GM23338 (cell line): ENCODE measurements at regions not wholly inside any gene's neighbourhood (a gene's known extent, or its start where the extent isn't known, plus 50 kb on each side); places are given as distances from the start of the nearest gene placed in this dataset.

ENCODE experiments used
- ATAC-seq: fragments of 200-7000 bp; cut with Tn5 transposase; 3 replicates; pipeline ENCODE4 v1.9.1; 2020
- DNase-seq: peaks from one replicate; pipeline ENCODE4 v3.0.0-alpha.2; 2015; ENCODE audit warnings: low spot score
- H2AFZ ChIP-seq: fragments of 200-600 bp; sonication (generic); 2 replicates; pipeline ENCODE4 v1.8.0; 2016; ENCODE audit warnings: antibody characterized with exemption, mild to moderate bottlenecking, moderate library complexity
- H3F3A ChIP-seq: fragments of 200-600 bp; sonication (generic); replicated peaks from 2 replicates; pipeline ENCODE4 v1.8.0; 2017; ENCODE audit warnings: antibody characterized with exemption, mixed run types, low read depth
- H3K27ac ChIP-seq: fragments of 200-600 bp; sonication (generic); 2 replicates; pipeline ENCODE4 v1.6.1; 2016; ENCODE audit warnings: low read depth
- H3K27me3 ChIP-seq: fragments of 200-600 bp; sonication (generic); 2 replicates; pipeline ENCODE4 v1.8.0; 2016; ENCODE audit warnings: mild to moderate bottlenecking, mixed run types, moderate library complexity; ENCODE audit not compliant: insufficient read depth
- H3K36me3 ChIP-seq: fragments of 200-600 bp; sonication (generic); 2 replicates; pipeline ENCODE4 v1.8.0; 2016; ENCODE audit warnings: mild to moderate bottlenecking; ENCODE audit not compliant: insufficient read depth
- H3K4me1 ChIP-seq: fragments of 200-600 bp; sonication (generic); 2 replicates; pipeline ENCODE4 v1.8.0; 2016; ENCODE audit warnings: mild to moderate bottlenecking, moderate library complexity; ENCODE audit not compliant: insufficient read depth
- H3K4me2 ChIP-seq: fragments of 200-600 bp; sonication (generic); 2 replicates; pipeline ENCODE4 v1.7.1; 2017; ENCODE audit warnings: mixed run types
- H3K4me3 ChIP-seq: fragments of 200-600 bp; sonication (generic); 2 replicates; pipeline ENCODE4 v1.6.1; 2016; ENCODE audit warnings: mixed run types
- H3K79me2 ChIP-seq: fragments of 200-600 bp; sonication (generic); replicated peaks from 2 replicates; pipeline ENCODE4 v1.8.0; 2017; ENCODE audit warnings: mild to moderate bottlenecking; ENCODE audit not compliant: insufficient read depth
- H3K9me2 ChIP-seq: fragments of 200-600 bp; sonication (generic); 2 replicates; pipeline ENCODE4 v1.8.0; 2017; ENCODE audit not compliant: insufficient read depth
- H4K20me1 ChIP-seq: fragments of 200-600 bp; sonication (generic); replicated peaks from 2 replicates; pipeline ENCODE4 v1.8.0; 2017; ENCODE audit warnings: mild to moderate bottlenecking; ENCODE audit not compliant: insufficient read depth
- H3K27ac Mint-ChIP-seq: 2 replicates; pipeline ENCODE4 v1.8.0; 2020; ENCODE audit warnings: inconsistent platforms, mild to moderate bottlenecking, moderate library complexity, mixed read lengths
- H3K27me3 Mint-ChIP-seq: 3 replicates; pipeline ENCODE4 v1.8.0; 2022; ENCODE audit warnings: low read depth, mild to moderate bottlenecking, moderate library complexity, mixed read lengths, inconsistent platforms; ENCODE audit not compliant: insufficient read depth, poor library complexity
- H3K36me3 Mint-ChIP-seq: 3 replicates; pipeline ENCODE4 v1.8.0; 2021; ENCODE audit warnings: low read depth, mild to moderate bottlenecking, inconsistent platforms, moderate library complexity, mixed read lengths
- H3K4me1 Mint-ChIP-seq: 3 replicates; pipeline ENCODE4 v1.8.0; 2020; ENCODE audit warnings: mild to moderate bottlenecking, inconsistent platforms, mixed read lengths
- H3K4me3 Mint-ChIP-seq: 3 replicates; pipeline ENCODE4 v1.8.0; 2021; ENCODE audit warnings: moderate library complexity, mild to moderate bottlenecking, inconsistent platforms, mixed read lengths
- H3K9me3 Mint-ChIP-seq: 3 replicates; pipeline ENCODE4 v1.8.0; 2020; ENCODE audit warnings: moderate library complexity, mild to moderate bottlenecking, inconsistent platforms, mixed read lengths
- EZH2 ChIP-seq: fragments of 200-600 bp; sonication (generic); IDR thresholded peaks from one replicate; pipeline ENCODE4 v1.8.0; 2017; ENCODE audit warnings: antibody characterized with exemption, mild to moderate bottlenecking, low read depth; ENCODE audit not compliant: unreplicated experiment
- NANOG ChIP-seq: IDR thresholded peaks from 2 replicates; pipeline ENCODE4 v1.6.1; 2016; ENCODE audit warnings: antibody characterized with exemption, borderline replicate concordance
- POLR2AphosphoS5 ChIP-seq: IDR thresholded peaks from 2 replicates; pipeline ENCODE4 v1.6.1; 2016; ENCODE audit warnings: antibody characterized with exemption, low read depth
- TF ChIP-seq, protein P1 (sequence below): fragments of 250-450 bp; sonication (Bioruptor Pico); IDR thresholded peaks from 2 replicates; pipeline ENCODE4 v1.5.0; 2020; ENCODE audit warnings: mild to moderate bottlenecking, moderate library complexity

GRCh38 chr6:121645100-121645745 is 209.8 kb downstream of the GJA1 start:
- Mint-ChIP-seq H3K4me1 (no peaks in the 10 kb centered on the region), H3K4me3 (no peak overlapping the region), H3K9me3 (peaks cover 14% of the 10 kb centered on the region), H3K27ac (no peak overlapping the region), H3K27me3 (no peaks in the 10 kb centered on the region), H3K36me3 (peaks cover 25% of the 10 kb centered on the region; the same call in 2 of the 3 replicates)
- ATAC-seq = no peak
- Histone ChIP-seq H4K20me1 (no peaks in the 10 kb centered on the region), H3K36me3 (peaks cover 5% of the 10 kb centered on the region; the same call in 1 of the 2 replicates), H3K4me2 (no peak overlapping the region), H3K79me2 (no peaks in the 10 kb centered on the region), H3K27ac (no peak overlapping the region), H3K27me3 (no peaks in the 10 kb centered on the region), H3K4me1 (no peaks in the 10 kb centered on the region), H3F3A (no peaks in the 10 kb centered on the region), H2AFZ (no peak overlapping the region), H3K9me2 (0 out of 2 replicates have a peak, but pooled peaks cover 2% of the 10 kb centered on the region), H3K4me3 (no peak overlapping the region)
- TF ChIP-seq, protein P1, sequence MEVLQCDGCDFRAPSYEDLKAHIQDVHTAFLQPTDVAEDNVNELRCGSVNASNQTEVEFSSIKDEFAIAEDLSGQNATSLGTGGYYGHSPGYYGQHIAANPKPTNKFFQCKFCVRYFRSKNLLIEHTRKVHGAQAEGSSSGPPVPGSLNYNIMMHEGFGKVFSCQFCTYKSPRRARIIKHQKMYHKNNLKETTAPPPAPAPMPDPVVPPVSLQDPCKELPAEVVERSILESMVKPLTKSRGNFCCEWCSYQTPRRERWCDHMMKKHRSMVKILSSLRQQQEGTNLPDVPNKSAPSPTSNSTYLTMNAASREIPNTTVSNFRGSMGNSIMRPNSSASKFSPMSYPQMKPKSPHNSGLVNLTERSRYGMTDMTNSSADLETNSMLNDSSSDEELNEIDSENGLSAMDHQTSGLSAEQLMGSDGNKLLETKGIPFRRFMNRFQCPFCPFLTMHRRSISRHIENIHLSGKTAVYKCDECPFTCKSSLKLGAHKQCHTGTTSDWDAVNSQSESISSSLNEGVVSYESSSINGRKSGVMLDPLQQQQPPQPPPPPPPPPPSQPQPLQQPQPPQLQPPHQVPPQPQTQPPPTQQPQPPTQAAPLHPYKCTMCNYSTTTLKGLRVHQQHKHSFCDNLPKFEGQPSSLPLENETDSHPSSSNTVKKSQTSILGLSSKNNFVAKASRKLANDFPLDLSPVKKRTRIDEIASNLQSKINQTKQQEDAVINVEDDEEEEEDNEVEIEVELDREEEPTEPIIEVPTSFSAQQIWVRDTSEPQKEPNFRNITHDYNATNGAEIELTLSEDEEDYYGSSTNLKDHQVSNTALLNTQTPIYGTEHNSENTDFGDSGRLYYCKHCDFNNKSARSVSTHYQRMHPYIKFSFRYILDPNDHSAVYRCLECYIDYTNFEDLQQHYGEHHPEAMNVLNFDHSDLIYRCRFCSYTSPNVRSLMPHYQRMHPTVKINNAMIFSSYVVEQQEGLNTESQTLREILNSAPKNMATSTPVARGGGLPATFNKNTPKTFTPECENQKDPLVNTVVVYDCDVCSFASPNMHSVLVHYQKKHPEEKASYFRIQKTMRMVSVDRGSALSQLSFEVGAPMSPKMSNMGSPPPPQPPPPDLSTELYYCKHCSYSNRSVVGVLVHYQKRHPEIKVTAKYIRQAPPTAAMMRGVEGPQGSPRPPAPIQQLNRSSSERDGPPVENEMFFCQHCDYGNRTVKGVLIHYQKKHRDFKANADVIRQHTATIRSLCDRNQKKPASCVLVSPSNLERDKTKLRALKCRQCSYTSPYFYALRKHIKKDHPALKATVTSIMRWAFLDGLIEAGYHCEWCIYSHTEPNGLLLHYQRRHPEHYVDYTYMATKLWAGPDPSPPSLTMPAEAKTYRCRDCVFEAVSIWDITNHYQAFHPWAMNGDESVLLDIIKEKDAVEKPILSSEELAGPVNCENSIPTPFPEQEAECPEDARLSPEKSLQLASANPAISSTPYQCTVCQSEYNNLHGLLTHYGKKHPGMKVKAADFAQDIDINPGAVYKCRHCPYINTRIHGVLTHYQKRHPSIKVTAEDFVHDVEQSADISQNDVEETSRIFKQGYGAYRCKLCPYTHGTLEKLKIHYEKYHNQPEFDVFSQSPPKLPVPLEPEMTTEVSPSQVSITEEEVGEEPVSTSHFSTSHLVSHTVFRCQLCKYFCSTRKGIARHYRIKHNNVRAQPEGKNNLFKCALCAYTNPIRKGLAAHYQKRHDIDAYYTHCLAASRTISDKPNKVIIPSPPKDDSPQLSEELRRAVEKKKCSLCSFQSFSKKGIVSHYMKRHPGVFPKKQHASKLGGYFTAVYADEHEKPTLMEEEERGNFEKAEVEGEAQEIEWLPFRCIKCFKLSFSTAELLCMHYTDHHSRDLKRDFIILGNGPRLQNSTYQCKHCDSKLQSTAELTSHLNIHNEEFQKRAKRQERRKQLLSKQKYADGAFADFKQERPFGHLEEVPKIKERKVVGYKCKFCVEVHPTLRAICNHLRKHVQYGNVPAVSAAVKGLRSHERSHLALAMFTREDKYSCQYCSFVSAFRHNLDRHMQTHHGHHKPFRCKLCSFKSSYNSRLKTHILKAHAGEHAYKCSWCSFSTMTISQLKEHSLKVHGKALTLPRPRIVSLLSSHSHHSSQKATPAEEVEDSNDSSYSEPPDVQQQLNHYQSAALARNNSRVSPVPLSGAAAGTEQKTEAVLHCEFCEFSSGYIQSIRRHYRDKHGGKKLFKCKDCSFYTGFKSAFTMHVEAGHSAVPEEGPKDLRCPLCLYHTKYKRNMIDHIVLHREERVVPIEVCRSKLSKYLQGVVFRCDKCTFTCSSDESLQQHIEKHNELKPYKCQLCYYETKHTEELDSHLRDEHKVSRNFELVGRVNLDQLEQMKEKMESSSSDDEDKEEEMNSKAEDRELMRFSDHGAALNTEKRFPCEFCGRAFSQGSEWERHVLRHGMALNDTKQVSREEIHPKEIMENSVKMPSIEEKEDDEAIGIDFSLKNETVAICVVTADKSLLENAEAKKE (CRISPR knock-in tag) = no peak
- no peak for DNase-seq

GRCh38 chr6:121647905-121648304 is 212.5 kb downstream of the GJA1 start:
- no peak for ATAC-seq
- H3K9me2 ChIP-seq = no peaks in the 10 kb centered on the region
- Mint-ChIP-seq H3K27ac (no peak overlapping the region), H3K4me3 (no peak overlapping the region), H3K9me3 (peaks cover 14% of the 10 kb centered on the region), H3K4me1 (peaks cover 4% of the 10 kb centered on the region; the same call in 1 of the 3 replicates), H3K27me3 (peaks cover 2% of the 10 kb centered on the region), H3K36me3 (peaks cover 15% of the 10 kb centered on the region; the same call in 2 of the 3 replicates)
- H2AFZ ChIP-seq = no peak overlapping the region
- H3K4me3 ChIP-seq = no peak overlapping the region
- peaks cover 5% of the 10 kb centered on the region; the same call in 1 of the 2 replicates for H3K36me3 ChIP-seq
- no peak for DNase-seq
- no peaks in the 10 kb centered on the region for H4K20me1 ChIP-seq
- H3K27ac ChIP-seq = no peak overlapping the region
- H3K27me3 ChIP-seq = no peaks in the 10 kb centered on the region
- TF ChIP-seq EZH2 = no peak
- no peak for TF ChIP-seq NANOG
- no peak for TF ChIP-seq POLR2AphosphoS5
- no peak overlapping the region for H3K4me2 ChIP-seq
- no peaks in the 10 kb centered on the region for H3K79me2 ChIP-seq
- peaks cover 10% of the 10 kb centered on the region; the same call in 1 of the 2 replicates for H3K4me1 ChIP-seq
- H3F3A ChIP-seq = no peaks in the 10 kb centered on the region
